OCI-LY7 (cell line): ENCODE measurements at regions not wholly inside any gene's neighbourhood (a gene's known extent, or its start where the extent isn't known, plus 50 kb on each side); places are given as distances from the start of the nearest gene placed in this dataset.

ENCODE experiments used
- CTCF ChIP-seq: fragments of 200-600 bp; sonication (generic); conservative IDR thresholded peaks from 2 replicates; pipeline ENCODE4 v1.5.1; 2014; ENCODE audit warnings: mild to moderate bottlenecking, antibody characterized with exemption, low read length, moderate library complexity, mixed read lengths
- EZH2phosphoT487 ChIP-seq: fragments of 200-600 bp; sonication (generic); IDR thresholded peaks from 2 replicates; pipeline ENCODE4 v1.6.1; 2018; ENCODE audit warnings: low read depth, borderline replicate concordance, mild to moderate bottlenecking, mixed run types, antibody characterized with exemption, low read length, moderate library complexity, mixed read lengths

- no peak for TF ChIP-seq CTCF
- no peak for TF ChIP-seq EZH2phosphoT487
Measured at GRCh38 chr11:29562183-29562582, 454.6 kb downstream of the KCNA4 start.
